DND-41 (cell line): ENCODE measurements at regions not wholly inside any gene's neighbourhood (a gene's known extent, or its start where the extent isn't known, plus 50 kb on each side); places are given as distances from the start of the nearest gene placed in this dataset.

Source experiments
- EZH2 ChIP-seq: IDR thresholded peaks from 3 replicates; pipeline ENCODE4 v1.6.1; 2012; ENCODE audit warnings: borderline replicate concordance, low read depth, mild to moderate bottlenecking, moderate library complexity, low read length, inconsistent platforms; ENCODE audit not compliant: severe bottlenecking
- TF ChIP-seq, protein P1 (sequence below): IDR thresholded peaks from 2 replicates; pipeline ENCODE4 v1.5.1; 2012; ENCODE audit warnings: borderline replicate concordance, low read length, moderate library complexity, mild to moderate bottlenecking; ENCODE audit not compliant: poor library complexity, severe bottlenecking; ENCODE audit errors: extremely low read depth

DNA sequence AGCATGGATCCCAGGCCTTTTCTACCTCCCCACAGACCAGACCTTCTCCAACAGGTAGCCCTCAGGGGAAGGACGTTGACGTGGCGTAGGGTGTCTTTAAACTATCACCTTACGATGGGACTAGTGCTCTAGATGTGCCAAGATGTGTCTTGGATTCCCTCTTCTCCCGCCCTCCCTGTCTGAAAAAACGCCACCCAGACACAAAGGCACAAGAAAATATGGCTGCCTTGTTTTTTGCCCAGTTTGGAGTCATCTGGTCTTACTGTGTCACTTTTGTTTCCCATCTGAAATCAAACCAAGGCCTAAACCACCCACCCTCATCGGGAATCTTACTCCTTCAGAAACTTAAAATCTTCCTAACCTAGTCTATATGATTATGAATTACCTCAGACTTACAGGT, 235.4 kb downstream of the OR13H1 start:
- TF ChIP-seq, protein P1, sequence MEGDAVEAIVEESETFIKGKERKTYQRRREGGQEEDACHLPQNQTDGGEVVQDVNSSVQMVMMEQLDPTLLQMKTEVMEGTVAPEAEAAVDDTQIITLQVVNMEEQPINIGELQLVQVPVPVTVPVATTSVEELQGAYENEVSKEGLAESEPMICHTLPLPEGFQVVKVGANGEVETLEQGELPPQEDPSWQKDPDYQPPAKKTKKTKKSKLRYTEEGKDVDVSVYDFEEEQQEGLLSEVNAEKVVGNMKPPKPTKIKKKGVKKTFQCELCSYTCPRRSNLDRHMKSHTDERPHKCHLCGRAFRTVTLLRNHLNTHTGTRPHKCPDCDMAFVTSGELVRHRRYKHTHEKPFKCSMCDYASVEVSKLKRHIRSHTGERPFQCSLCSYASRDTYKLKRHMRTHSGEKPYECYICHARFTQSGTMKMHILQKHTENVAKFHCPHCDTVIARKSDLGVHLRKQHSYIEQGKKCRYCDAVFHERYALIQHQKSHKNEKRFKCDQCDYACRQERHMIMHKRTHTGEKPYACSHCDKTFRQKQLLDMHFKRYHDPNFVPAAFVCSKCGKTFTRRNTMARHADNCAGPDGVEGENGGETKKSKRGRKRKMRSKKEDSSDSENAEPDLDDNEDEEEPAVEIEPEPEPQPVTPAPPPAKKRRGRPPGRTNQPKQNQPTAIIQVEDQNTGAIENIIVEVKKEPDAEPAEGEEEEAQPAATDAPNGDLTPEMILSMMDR, result no peak
- TF ChIP-seq EZH2, result no peak
